NAMALWA (cell line): ENCODE measurements at regions not wholly inside any gene's neighbourhood (a gene's known extent, or its start where the extent isn't known, plus 50 kb on each side); places are given as distances from the start of the nearest gene placed in this dataset.
"Not testable (repeated sequence)": the region's sequence is repeated elsewhere in the genome, so short reads cannot be mapped to it uniquely, and the experiment has no call there.

Source experiments
- DNase-seq: peaks from one replicate; pipeline ENCODE4 v3.0.0-alpha.2; 2015; ENCODE audit warnings: low spot score

DNA sequence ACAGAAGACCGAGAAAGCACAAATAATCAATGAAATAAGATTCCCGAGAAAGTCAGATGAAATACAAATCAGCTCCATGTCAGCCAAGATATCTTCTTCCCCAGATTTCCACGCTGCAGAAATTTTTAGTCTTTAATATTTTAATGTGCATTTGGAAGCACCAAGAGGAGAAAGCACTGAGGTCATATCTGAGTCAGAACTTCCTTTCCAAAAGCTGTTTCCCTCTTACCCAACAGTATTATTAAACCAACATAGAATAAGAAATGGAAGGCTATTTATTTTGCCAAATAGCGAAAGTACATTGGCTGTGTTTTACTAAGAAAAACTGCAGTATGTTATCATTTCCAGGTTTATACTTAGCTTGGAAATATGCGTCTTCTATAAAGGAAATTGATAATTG lies 772.1 kb upstream of the CDH9 start:
- no peak for DNase-seq

GRCh38 chr5:27797220-27797619 lies 758.8 kb upstream of the CDH9 start:
- no peak for DNase-seq

DNA sequence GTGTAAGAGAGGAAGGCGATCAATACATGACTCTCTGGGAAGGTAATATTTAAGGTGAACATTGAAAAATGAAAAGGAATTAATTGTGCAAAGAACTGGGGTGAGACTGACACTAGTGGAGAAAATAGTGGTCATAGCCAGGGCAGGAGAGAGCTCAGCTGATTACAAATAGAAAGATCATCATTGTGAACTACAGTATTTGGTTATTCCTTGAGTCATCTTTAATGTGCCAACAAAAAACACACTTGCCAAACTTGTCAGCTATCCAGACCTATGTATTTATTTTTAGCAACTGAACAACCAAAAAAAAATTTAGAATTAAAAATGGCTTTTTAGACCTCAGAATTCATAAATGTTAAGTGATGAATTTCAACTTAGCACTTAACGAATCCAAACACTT lies 749.8 kb upstream of the CDH9 start:
- DNase-seq = no peak

DNA sequence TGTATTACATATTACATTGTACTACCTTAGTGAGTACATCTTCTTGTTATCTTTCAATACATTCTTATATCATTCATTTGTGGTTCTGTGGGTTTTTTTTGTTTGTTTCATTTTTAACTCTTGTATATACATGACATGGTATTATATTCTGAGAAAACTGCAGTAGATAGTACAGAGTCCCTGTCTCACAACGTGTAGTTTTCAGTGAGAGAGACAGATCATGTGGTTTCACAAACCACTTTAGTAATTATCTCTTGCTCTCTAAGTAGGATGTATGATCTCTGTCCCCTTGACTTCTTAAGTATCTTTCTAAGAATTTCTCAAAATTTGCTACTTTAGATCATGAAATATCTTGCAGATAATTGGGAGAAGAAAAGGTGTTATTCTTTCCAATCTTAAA lies 745.9 kb upstream of the CDH9 start:
- no peak for DNase-seq

DNA sequence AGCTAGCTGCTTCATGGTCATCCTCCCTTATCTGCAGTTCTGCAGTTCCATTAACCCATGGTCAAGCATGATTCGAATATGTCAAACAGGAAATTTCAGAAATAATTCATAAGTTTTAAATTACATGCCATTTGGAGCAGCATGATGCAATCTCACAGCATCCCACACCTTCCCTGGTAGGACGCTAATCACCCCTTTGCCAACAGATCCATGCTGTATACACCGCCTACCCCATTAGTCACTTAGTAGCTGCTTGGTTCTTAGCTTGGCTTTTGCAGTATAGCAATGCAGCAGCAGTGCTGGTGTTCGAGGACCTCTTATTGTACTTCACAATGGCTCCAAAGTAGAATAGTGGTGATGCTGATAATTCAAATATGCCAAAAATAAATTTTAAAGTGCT lies 739.7 kb upstream of the CDH9 start:
- DNase-seq = no peak

- DNase-seq = no peak
Observed at GRCh38 chr5:27773636-27774035, 735.2 kb upstream of the CDH9 start.

DNA sequence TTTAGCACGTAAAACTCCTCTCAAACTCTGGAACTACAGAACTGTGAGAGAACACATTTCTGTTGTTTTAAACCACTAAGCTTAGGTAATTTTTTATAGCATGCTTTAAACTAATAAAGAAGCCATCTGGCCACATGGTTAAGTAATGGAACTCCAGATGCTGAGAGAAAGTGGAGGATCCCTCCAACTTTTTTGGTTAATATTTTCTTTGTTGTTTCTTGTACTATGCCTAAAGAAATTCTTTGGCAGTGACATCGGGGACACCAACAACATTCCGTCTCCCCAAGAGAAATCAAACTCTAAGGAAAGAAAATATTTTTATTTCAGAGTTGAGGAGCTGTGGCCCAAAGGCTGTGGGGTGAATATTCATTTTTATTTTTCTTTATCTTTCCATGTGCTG lies 734.8 kb upstream of the CDH9 start:
- no peak for DNase-seq

GRCh38 chr5:27769748-27770402 lies 731.5 kb upstream of the CDH9 start:
- no peak for DNase-seq

GRCh38 chr5:27748847-27749246 lies 710.5 kb upstream of the CDH9 start:
- no peak for DNase-seq

DNA sequence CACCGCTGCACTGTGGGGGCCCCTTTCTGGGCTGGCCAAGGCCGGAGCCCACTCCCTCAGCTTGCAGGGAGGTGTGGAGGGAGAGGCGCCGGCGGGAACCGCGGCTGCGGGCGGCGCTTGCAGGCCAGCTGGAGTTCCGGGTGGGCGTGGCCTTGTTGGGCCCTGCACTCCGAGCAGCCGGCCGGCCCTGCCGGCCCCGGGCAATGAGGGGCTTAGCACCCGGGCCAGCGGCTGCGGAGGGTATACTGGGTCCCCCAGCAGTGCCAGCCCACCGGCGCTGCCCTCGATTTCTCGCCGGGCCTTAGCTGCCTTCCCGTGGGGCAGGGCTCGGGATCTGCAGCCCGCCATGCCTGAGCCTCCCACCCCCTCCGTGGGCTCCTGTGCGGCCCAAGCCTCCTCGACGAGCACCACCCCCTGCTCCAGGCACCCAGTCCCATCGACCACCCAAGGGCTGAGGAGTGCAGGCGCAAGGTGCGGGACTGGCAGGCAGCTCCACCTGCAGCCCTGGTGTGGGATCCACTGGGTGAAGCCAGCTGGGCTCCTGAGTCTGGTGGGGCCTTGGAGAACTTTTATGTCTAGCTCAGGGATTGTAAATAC lies 705.1 kb upstream of the CDH9 start:
- not testable (repeated sequence) for DNase-seq

DNA sequence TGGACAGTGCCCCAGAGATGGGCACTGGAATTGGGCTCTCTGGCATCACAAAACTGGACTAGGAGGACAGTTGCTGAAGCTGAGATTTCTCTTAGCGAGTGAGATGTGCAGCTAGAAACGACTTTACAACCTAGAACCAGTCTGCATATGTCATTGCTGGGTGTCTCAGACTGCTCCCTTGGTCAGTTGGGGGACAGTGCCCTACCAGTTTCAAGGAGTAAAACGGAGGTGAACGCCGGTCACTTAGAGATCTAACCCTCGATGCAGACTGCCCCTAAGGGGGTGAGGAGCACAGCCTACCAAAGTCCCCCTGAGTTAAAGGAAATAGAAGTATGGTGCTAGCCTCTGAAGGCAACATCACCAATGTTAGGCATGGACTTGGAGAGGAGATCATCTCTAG lies 704.4 kb upstream of the CDH9 start:
- no peak for DNase-seq

DNA sequence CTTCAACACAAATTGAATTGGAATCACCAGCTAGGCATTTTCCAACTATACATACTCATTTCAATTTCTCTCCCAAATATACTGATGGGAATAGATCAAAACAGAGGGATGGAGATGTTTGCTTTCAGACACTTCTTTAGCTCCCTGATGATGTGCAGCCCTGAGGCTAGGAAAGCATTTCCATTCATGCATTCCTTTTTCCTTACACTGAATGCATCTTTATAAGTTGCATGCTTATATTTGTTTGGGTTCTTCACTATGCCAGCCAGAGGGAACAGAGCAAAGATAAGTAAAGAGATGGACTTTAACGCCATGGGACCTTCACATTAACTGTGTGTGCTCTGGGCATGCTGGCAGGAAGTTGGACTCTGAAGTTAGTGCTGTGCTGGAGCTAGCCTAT lies 696.5 kb upstream of the CDH9 start:
- no peak for DNase-seq

- no peak for DNase-seq
Observed at GRCh38 chr5:27733237-27733636, 694.9 kb upstream of the CDH9 start.

- no peak for DNase-seq
Observed at GRCh38 chr5:27727254-27727653, 688.9 kb upstream of the CDH9 start.

GRCh38 chr5:27722337-27722736 lies 684.0 kb upstream of the CDH9 start:
- no peak for DNase-seq

GRCh38 chr5:27708534-27708933 lies 670.1 kb upstream of the CDH9 start:
- no peak for DNase-seq

DNA sequence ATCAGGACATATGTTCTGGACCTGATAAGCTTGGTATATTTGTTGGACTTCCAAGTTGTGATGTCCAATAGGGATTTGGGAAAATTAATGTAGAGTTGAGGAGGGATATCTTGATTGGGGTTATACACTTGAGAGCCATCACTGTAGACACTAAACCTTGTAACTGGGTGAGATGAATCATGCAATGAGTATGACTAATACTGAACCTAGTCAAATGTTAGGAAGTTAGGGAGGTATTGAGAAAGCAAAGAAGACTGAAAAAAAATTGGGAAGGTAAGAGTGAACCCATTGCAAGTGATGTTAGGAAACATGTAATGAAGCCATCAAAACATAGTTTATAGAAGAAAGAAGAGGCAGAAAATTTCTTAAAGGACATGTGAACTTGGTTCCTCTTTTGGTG lies 668.4 kb upstream of the CDH9 start:
- DNase-seq = no peak

- DNase-seq = no peak
Observed at GRCh38 chr5:27705661-27706060, 667.3 kb upstream of the CDH9 start.

GRCh38 chr5:27701931-27702903 lies 663.8 kb upstream of the CDH9 start:
- no peak for DNase-seq

DNA sequence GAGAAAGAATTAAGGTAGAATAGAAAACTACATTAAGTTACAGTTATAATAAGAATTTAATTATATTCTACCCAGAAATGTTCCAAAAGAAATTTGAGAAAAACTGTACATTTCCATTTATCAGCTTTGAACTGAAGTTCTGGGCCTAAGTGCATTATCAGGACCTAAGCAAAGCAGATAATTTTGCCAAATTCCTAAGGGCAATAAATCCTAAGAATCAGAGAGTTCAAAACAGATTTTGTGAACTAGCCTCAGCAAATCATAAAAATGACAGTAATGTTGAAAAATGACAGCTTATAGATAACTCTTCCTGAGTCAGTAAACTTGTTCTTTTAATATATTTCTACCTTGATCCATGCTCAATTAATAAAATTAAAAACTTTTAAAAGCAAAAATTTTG lies 662.1 kb upstream of the CDH9 start:
- no peak for DNase-seq

- DNase-seq = peak; percentile 21
Observed at GRCh38 chr5:27682600-27682999, 644.2 kb upstream of the CDH9 start.

DNA sequence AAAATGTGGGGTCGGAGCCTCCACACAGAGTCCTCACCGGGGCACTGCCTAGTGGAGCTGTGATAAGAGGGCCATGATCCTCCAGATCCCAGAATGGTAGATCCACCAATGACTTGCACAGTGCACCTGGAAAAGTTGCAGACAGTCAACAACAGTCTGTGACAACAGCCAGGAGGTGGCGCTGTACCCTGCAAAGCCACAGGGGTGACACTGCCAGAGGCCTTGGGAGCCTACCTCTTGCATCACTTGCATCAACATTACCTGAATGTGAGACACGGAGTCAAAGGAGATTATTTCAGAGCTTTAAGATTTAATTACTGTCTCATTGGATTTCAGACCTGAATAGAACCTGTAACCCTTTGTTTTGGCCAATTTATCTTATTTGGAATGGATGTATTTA lies 614.1 kb upstream of the CDH9 start:
- peak; percentile 19 for DNase-seq

DNA sequence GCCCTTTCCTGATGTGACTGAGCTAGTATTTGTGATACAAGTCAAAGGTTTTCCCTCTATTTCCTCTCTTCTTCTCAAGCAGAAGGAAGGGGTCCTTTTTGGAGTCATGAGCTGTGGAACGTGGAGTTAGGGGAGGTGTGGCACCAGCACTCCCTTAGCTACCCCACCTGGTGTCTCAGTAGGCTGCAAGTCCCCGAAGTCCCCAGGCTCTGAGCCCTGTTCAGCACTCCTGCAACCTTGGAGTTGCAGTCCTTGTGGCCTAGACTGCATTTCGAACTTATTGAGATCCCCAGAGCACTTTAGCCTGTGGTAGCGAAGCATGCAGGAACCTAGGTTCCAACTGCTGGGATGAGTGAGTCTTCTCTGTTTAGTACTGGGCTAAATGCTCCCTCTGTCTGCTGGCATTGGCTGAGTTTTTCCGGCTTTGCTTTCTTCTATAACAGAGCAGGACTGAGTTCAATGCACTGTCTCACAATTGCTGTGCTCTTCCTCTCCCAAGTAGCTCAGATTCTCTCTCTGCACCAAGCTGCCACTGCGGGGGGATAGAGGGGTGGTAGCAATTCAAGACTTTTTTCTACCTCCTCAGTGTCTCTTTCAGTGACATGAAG lies 600.7 kb upstream of the CDH9 start:
- no peak for DNase-seq
